Colon (tissue), 2 donors: ENCODE measurements at regions not wholly inside any gene's neighbourhood (a gene's known extent, or its start where the extent isn't known, plus 50 kb on each side); places are given as distances from the start of the nearest gene placed in this dataset.

Experiments used
- FAIRE-seq: peaks from 2 replicates; lab custom pipeline; 2012; peaks lifted over from hg19 to GRCh38; lab: Jason Lieb, UNC
- donor health status: control.
- donor health status: control.

GRCh38 chr7:45455662-45456061, 118.5 kb upstream of the ADCY1 start:
- FAIRE-seq, result no peak

DNA sequence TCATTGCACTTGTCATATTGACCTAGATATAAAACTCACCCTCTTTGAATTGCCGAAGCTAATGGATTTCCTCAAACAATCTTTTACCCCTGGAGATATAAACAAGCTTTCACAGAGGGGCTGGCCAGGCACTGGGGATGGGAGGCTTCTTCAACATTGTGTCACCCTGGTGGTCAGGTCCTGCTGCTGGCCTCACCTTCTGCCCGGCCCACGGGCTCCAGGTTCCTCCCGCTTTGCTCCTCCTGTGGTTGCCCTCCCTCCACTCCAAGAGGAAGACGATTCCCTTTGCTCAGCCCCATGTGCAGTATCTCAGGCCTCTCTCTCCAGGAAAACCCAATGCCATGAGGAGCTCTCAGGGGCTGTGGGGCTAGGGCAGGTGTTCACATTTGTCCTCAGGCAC, 118.1 kb upstream of the ADCY1 start:
- no peak for FAIRE-seq

- FAIRE-seq, result no peak
Measured at GRCh38 chr7:45456747-45457524, 117.2 kb upstream of the ADCY1 start.

- no peak for FAIRE-seq
Measured at GRCh38 chr7:45457591-45457990, 116.6 kb upstream of the ADCY1 start.

GRCh38 chr7:45459476-45459875, 114.7 kb upstream of the ADCY1 start:
- FAIRE-seq, result no peak

- no peak for FAIRE-seq
Measured at GRCh38 chr7:45460379-45460778, 113.8 kb upstream of the ADCY1 start.

- FAIRE-seq, result no peak
Measured at GRCh38 chr7:45461026-45461425, 113.1 kb upstream of the ADCY1 start.

DNA sequence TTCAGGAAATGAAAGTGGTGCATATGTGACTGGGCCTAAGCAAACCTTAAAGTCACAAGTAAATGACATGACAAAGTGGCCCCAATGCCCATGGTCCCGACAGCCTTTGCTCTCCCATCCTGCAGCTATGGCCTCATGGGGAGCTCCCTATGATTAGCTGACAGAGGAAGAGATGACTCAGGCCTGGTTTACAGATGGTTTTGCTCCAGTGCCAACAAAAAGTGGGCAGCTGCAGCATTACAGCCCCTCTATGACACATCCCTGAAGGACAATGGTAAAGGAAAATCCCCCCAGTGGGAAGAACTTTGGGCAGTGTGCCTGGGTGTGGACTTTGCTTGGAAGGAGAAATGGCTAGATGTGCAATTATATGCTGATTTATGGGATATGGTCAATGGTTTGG, 105.1 kb upstream of the ADCY1 start:
- FAIRE-seq, result no peak

DNA sequence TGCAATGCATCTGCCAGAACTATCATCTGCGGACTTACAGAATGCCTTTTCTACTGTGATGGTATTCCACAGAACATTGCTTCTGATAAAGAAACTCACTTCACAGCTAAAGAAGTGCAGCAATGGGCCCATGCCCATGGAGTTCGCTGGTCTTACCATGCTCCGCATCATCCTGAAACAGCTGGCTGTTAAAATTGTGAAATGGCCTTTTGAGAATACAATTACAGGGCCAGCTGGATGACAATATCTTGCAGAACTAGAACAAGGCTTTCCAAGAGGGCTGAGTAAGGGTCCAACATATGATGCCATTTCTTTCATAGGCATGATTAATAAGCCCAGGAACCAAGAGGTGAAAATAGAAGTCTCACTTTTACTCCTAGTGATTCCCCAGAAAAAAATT, 104.1 kb upstream of the ADCY1 start:
- FAIRE-seq, result no peak

- no peak for FAIRE-seq
Measured at GRCh38 chr7:45479781-45480180, 94.4 kb upstream of the ADCY1 start.

DNA sequence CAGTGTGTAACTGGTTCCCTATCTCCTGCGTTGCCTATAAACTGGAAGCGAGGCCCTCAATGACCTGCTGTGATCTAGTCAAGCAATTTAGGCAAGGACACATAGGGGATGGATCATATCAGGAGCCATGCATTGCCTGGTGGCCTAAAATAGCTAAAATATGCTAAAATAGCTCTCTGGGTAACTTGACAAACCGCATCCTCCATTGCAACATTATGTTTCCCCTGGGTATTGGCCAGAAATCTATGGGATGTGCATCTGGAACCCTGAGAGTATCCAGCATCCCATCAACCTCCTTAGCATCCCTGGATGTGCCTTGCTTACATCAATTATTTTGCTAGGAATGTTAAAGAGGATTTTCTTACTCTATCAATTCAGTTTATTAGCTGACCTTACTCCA, 91.7 kb upstream of the ADCY1 start:
- FAIRE-seq, result no peak

DNA sequence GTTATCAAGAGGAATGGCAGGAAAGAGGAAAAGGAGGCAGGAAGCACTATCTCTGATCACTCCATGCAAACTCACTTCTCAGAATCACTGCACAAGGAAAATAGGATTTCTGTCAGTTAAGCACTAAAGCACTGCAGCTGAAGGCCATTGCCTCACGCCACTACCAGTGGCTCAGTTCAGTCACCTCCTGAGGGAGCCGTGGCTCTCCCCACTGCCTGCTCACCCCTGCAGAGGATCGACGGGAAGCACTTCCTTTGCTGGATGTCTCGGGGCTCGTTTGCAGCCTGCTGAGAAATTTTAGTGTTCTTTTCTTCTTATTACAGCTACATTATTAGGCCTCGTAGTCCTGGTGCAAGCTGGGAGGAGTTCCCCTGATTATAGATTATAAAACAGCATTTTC, 90.1 kb upstream of the ADCY1 start:
- FAIRE-seq, result no peak

GRCh38 chr7:45486575-45486974, 87.6 kb upstream of the ADCY1 start:
- no peak for FAIRE-seq

DNA sequence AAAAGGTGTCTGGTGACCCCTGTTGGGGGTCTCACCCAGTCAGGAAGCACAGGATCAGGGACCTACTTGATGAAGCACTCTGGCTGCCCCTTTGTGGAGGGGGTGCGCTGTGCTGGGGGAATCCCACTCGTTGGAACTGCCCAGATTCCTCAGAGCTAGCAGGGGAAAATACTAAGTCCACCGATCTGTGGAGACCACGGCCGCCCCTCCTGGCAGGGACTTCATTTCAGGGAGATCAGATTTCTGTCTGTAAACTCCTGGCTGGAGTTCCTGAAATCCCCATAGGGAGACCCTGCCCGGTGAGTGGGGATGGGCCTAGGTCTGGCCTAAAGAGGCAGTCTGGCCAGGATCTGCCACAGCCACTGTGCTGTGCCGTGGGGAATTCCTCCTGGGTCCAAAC, 79.3 kb upstream of the ADCY1 start:
- FAIRE-seq, result no peak

GRCh38 chr7:45495618-45496017, 78.5 kb upstream of the ADCY1 start:
- FAIRE-seq, result no peak

- FAIRE-seq, result no peak
Measured at GRCh38 chr7:45500257-45500656, 73.9 kb upstream of the ADCY1 start.

GRCh38 chr7:45501791-45502190, 72.4 kb upstream of the ADCY1 start:
- no peak for FAIRE-seq

GRCh38 chr7:45506059-45506458, 68.1 kb upstream of the ADCY1 start:
- FAIRE-seq, result no peak

DNA sequence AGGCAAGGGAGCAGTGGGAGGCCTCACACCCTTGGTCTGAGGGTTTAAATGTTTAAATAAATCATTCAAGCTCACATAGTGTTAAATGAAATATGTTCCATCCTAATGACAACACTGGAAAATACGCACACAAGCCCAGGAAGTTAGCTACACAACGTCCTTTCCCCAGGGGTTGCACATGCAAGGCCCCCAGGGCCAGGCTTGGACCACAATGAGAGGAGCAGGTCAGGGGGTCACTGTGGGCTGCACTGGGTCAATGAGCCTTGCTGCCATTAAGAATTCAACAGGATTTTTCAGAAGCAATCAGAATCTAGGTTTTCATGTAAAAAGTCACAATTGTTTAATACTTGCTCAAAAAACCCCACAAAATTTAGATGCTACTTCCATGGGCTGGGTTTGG, 64.9 kb upstream of the ADCY1 start:
- FAIRE-seq, result no peak

DNA sequence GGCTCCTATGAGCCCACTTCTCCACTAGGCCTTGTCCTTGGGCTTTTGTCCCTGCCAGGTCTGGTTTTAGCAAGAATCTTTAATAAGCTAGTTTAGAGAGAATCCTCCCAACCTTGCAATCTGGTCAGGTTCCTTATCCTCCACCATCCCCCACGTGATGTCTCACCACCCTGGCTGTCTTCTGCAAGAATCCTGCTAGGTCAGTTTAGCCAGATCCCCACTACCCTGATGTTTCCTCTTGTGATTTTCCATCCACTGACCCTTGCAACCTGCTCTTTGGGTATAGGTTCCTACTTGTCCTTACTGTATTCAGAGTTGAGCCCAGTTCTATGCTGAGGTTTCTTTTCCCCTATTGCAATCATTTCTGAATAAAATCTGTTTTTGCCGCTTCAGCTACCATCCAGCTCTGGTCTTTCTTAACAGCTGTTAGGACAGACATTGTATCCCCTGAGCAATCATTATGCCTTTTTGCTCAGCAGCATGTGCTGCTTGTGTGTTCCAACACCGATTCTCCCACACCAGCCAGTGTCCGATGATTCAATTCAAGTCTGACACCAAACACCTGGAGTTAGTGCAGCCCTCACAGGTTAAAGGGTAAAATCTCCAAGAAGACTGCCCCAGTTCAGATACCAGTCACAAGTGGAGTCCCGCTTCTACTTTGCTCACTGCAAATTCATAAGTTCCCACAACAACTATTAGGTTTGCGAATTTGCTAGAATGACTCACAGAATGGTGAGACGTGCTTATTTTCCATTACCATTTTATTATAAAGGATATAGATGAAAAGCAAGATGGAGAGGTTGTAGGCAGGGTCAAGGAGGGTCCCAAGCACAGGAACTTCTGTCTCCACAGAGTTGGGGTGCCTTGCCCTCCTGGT, 62.2 kb upstream of the ADCY1 start:
- FAIRE-seq, result no peak

DNA sequence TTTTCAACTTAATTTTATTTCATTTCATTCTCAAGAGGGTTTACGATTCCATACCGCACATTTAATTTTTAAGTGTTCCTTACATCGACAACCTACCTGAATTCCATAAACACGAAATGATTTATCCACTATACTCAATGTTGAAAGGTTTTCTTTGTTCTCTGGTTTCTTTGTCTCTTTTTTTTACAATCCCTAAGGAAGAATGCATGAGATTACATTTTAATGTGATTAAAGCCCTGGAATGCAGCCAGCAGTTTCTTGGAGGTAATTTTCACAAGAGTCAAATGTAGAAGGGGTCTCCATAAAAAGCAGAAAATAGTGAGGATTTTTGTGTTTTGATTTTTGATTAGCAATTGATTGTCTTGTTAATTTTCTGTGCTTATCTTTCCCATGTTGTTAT, 59.2 kb upstream of the ADCY1 start:
- no peak for FAIRE-seq

DNA sequence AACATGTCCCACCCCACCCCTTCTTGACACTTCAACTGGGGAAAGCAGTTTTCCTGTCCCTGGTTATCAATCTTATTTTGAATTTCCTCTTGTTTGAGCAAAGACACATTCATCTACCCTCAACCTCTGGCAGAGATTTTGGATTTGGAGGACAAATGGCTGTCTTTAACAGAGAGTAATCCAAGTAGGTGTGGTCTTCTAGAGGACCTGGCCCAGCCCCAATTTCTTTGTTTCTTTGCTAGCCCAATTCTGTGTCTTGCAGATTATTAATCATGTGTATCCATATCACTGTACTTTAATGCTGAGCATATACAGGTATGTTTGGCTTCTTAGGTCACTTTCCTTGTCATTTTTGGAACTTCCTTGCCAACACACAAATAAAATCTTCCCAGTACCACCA, 58.8 kb upstream of the ADCY1 start:
- no peak for FAIRE-seq
